A549 (cell line): ENCODE measurements at regions not wholly inside any gene's neighbourhood (a gene's known extent, or its start where the extent isn't known, plus 50 kb on each side); places are given as distances from the start of the nearest gene placed in this dataset.

Experiments
- BCL3 ChIP-seq: fragments of >200 bp; sonication (Bioruptor Twin); formaldehyde crosslinking; IDR thresholded peaks from 3 replicates; pipeline ENCODE4 v1.6.1; 2016
- CTCF ChIP-seq: fragments of >200 bp; sonication (Bioruptor Twin); formaldehyde crosslinking; IDR thresholded peaks from 3 replicates; pipeline ENCODE4 v1.5.1; 2016
- HDAC2 ChIP-seq: fragments of 200-600 bp; sonication (generic); IDR thresholded peaks from 2 replicates; pipeline ENCODE4 v1.6.1; 2016
- HOXA7 ChIP-seq: fragments of 250-450 bp; sonication (Bioruptor Pico); IDR thresholded peaks from 2 replicates; pipeline ENCODE4 v1.5.0; 2020; ENCODE audit warnings: mild to moderate bottlenecking, moderate library complexity
- KDM1A ChIP-seq: fragments of 200-600 bp; sonication (generic); IDR thresholded peaks from 2 replicates; pipeline ENCODE4 v1.6.1; 2016; ENCODE audit warnings: low read depth, mild to moderate bottlenecking
- MYC ChIP-seq: IDR thresholded peaks from 2 replicates; pipeline ENCODE4 v1.6.1; 2012; ENCODE audit warnings: mild to moderate bottlenecking, inconsistent platforms, low read length, improper control_type of control experiment, borderline replicate concordance
- PHF8 ChIP-seq: fragments of 200-600 bp; sonication (generic); IDR thresholded peaks from 2 replicates; pipeline ENCODE4 v1.6.1; 2016; ENCODE audit warnings: low read depth, mild to moderate bottlenecking, antibody characterized with exemption, moderate library complexity, borderline replicate concordance

- no peak for TF ChIP-seq MYC
- no peak for TF ChIP-seq PHF8
- no peak for TF ChIP-seq CTCF
- no peak for TF ChIP-seq BCL3
- no peak for TF ChIP-seq HDAC2
- no peak for TF ChIP-seq HOXA7
- no peak for TF ChIP-seq KDM1A
Observed at GRCh38 chr7:112940314-112940732, 146.3 kb downstream of the GPR85 start.
